Natural killer cell (primary cell): ENCODE measurements at regions not wholly inside any gene's neighbourhood (a gene's known extent, or its start where the extent isn't known, plus 50 kb on each side); places are given as distances from the start of the nearest gene placed in this dataset.

ENCODE experiments used
- ATAC-seq, 3 donors: fragments of 150-1000 bp in 2 of 3; fragments of 200-7000 bp in 1 of 3; cut with Tn5 transposase; 1 replicate in 1 of 3; 2 replicates in 2 of 3; pipeline ENCODE4 v1.10.0; 2021; ENCODE audit warnings: mild to moderate bottlenecking in 2 of 3, moderate library complexity in 2 of 3
- DNase-seq, 2 donors: peaks; one replicate each; pipeline versions ENCODE4 v3.0.0 to v3.0.0-alpha.2; 2013 to 2021; ENCODE audit warnings: mixed read lengths in 1 of 2
- H3K27ac ChIP-seq: one replicate; pipeline ENCODE4 v1.5.1; 2013; ENCODE audit warnings: mild to moderate bottlenecking, low read length
- H3K27me3 ChIP-seq: one replicate; pipeline ENCODE4 v1.6.1; 2013; ENCODE audit warnings: low read length; ENCODE audit not compliant: control insufficient read depth, insufficient read depth
- H3K36me3 ChIP-seq: one replicate; pipeline ENCODE4 v1.6.1; 2013; ENCODE audit warnings: low read length; ENCODE audit not compliant: control insufficient read depth, insufficient read depth
- H3K4me1 ChIP-seq: one replicate; pipeline ENCODE4 v1.6.1; 2013; ENCODE audit warnings: low read length; ENCODE audit not compliant: control insufficient read depth, insufficient read depth
- H3K4me3 ChIP-seq: one replicate; pipeline ENCODE4 v1.5.1; 2013; ENCODE audit warnings: low read length
- H3K9me3 ChIP-seq: one replicate; pipeline ENCODE4 v1.6.1; 2013; ENCODE audit warnings: low read length; ENCODE audit not compliant: control insufficient read depth, insufficient read depth
- H3K27ac Mint-ChIP-seq, 2 donors: one replicate each; pipeline ENCODE4 v1.8.0; 2022; ENCODE audit warnings: mild to moderate bottlenecking in 2 of 2, mixed read lengths in 2 of 2, moderate library complexity in 1 of 2
- H3K27me3 Mint-ChIP-seq, 2 donors: one replicate each; pipeline ENCODE4 v1.8.0; 2022; ENCODE audit warnings: low read depth in 2 of 2, mixed read lengths in 2 of 2
- H3K36me3 Mint-ChIP-seq: one replicate; pipeline ENCODE4 v1.8.0; 2022; ENCODE audit warnings: mixed read lengths
- H3K4me1 Mint-ChIP-seq, 2 donors: one replicate each; pipeline ENCODE4 v1.8.0; 2022; ENCODE audit warnings: mixed read lengths in 2 of 2
- H3K4me3 Mint-ChIP-seq: one replicate; pipeline ENCODE4 v1.8.0; 2022; ENCODE audit warnings: mild to moderate bottlenecking, moderate library complexity, mixed read lengths
- H3K9me3 Mint-ChIP-seq, 2 donors: one replicate each; pipeline ENCODE4 v1.8.0; 2022; ENCODE audit warnings: mixed read lengths in 2 of 2
- CTCF ChIP-seq: fragments of 200-600 bp; IDR thresholded peaks from one replicate; pipeline ENCODE4 v1.8.0; 2022; ENCODE audit warnings: antibody characterized with exemption
- WGBS: methylation state at CpG from one replicate; pipeline ENCODE4 v1.1.7; 2013; ENCODE audit warnings: missing lambda C conversion rate; ENCODE audit not compliant: insufficient coverage; 5-methylcytosine and 5-hydroxymethylcytosine counted together
- intact Hi-C: fragments of 100-400 bp; cut with micrococcal nuclease; formaldehyde crosslinking; loops from one replicate; pipeline ENCODE4 v1.14.2; 2022

- no peak overlapping the region for H3K27ac Mint-ChIP-seq
- H3K4me3 Mint-ChIP-seq, result no peak overlapping the region
- no peaks in the 10 kb centered on the region for H3K9me3 Mint-ChIP-seq
- 83% methylated on average over 1 of the region's 2 CpGs for WGBS
- no peak overlapping the region for H3K27ac ChIP-seq
- H3K4me3 ChIP-seq, result no peak overlapping the region
- no peaks in the 10 kb centered on the region for H3K4me1 ChIP-seq
- no peak for TF ChIP-seq CTCF
- H3K36me3 ChIP-seq, result no peaks in the 10 kb centered on the region
- no peaks in the 10 kb centered on the region for H3K36me3 Mint-ChIP-seq
- DNase-seq (no peak), ATAC-seq (no peak)
- H3K4me1 Mint-ChIP-seq, result no peaks in the 10 kb centered on the region
- no peaks in the 10 kb centered on the region for H3K9me3 ChIP-seq
- intact Hi-C loops, result no loop called here
- H3K27me3 Mint-ChIP-seq, result peaks cover 7 to 10% of the 10 kb centered on the region in 2 donors
- no peaks in the 10 kb centered on the region for H3K27me3 ChIP-seq
Observed at GRCh38 chr20:33916768-33917167, 76.9 kb upstream of the RALY start.

- no peaks in the 10 kb centered on the region for H3K36me3 Mint-ChIP-seq
- H3K27me3 ChIP-seq, result no peaks in the 10 kb centered on the region
- H3K4me1 Mint-ChIP-seq, result no peaks in the 10 kb centered on the region
- H3K4me3 Mint-ChIP-seq, result no peak overlapping the region
- H3K9me3 ChIP-seq, result no peaks in the 10 kb centered on the region
- H3K27ac ChIP-seq, result no peak overlapping the region
- no peaks in the 10 kb centered on the region for H3K36me3 ChIP-seq
- no peak overlapping the region for H3K27ac Mint-ChIP-seq
- intact Hi-C loops, result no loop called here
- TF ChIP-seq CTCF, result no peak
- WGBS, result 72% methylated on average over 6 of the region's 6 CpGs
- no peaks in the 10 kb centered on the region for H3K9me3 Mint-ChIP-seq
- no peaks in the 10 kb centered on the region for H3K4me1 ChIP-seq
- DNase-seq, result no peak
- H3K4me3 ChIP-seq, result no peak overlapping the region
- H3K27me3 Mint-ChIP-seq, result peaks cover 2 to 8% of the 10 kb centered on the region in 2 donors
- no peak for ATAC-seq
Observed at GRCh38 chr20:33917831-33918525, 75.7 kb upstream of the RALY start.

- ATAC-seq, result no peak
- Mint-ChIP-seq H3K4me1 (no peaks in the 10 kb centered on the region), H3K4me3 (no peak overlapping the region), H3K36me3 (no peaks in the 10 kb centered on the region), H3K27ac (no peak overlapping the region), H3K27me3 (peaks cover under 1 to 2% of the 10 kb centered on the region in 2 donors), H3K9me3 (no peaks in the 10 kb centered on the region)
- Histone ChIP-seq H3K4me1 (no peaks in the 10 kb centered on the region), H3K9me3 (no peaks in the 10 kb centered on the region), H3K27me3 (no peaks in the 10 kb centered on the region), H3K36me3 (no peaks in the 10 kb centered on the region), H3K27ac (no peak overlapping the region), H3K4me3 (no peak overlapping the region)
- no peak for DNase-seq
- no peak for TF ChIP-seq CTCF
- 88% methylated on average over 5 of the region's 5 CpGs for WGBS
- intact Hi-C loops, result no loop called here
Observed at GRCh38 chr20:33918662-33919061, 75.0 kb upstream of the RALY start.

- Mint-ChIP-seq H3K27me3 (peaks cover 0 to 2% of the 10 kb centered on the region in 2 donors), H3K4me1 (no peaks in the 10 kb centered on the region), H3K4me3 (no peak overlapping the region), H3K36me3 (no peaks in the 10 kb centered on the region), H3K9me3 (no peaks in the 10 kb centered on the region), H3K27ac (no peak overlapping the region)
- 85% methylated on average over 3 of the region's 5 CpGs for WGBS
- intact Hi-C loops, result no loop called here
- ATAC-seq, result no peak
- Histone ChIP-seq H3K36me3 (no peaks in the 10 kb centered on the region), H3K27ac (no peak overlapping the region), H3K4me1 (no peaks in the 10 kb centered on the region), H3K4me3 (no peak overlapping the region), H3K9me3 (no peaks in the 10 kb centered on the region), H3K27me3 (no peaks in the 10 kb centered on the region)
- TF ChIP-seq CTCF, result no peak
- DNase-seq, result no peak
Observed at GRCh38 chr20:33919653-33920052, 74.1 kb upstream of the RALY start.
